Smooth muscle cell (in vitro differentiated cells): ENCODE measurements at regions not wholly inside any gene's neighbourhood (a gene's known extent, or its start where the extent isn't known, plus 50 kb on each side); places are given as distances from the start of the nearest gene placed in this dataset.

ENCODE experiments used
- DNase-seq: peaks from one replicate; lab custom pipeline; 2025; ENCODE audit not compliant: unreplicated experiment; lab: John Stamatoyannopoulos, UW
- H2AFZ ChIP-seq: fragments of 200-600 bp; sonication (generic); 2 replicates; pipeline ENCODE4 v1.6.0; 2016; ENCODE audit warnings: antibody characterized with exemption, low read depth, mild to moderate bottlenecking
- H3F3A ChIP-seq: fragments of 200-600 bp; sonication (generic); 2 replicates; pipeline ENCODE4 v1.6.0; 2017; ENCODE audit warnings: antibody characterized with exemption, low read depth
- H3K27ac ChIP-seq: fragments of 200-600 bp; sonication (generic); 2 replicates; pipeline ENCODE4 v1.5.1; 2016; ENCODE audit warnings: low read depth, mild to moderate bottlenecking
- H3K27me3 ChIP-seq: fragments of 200-600 bp; sonication (generic); 2 replicates; pipeline ENCODE4 v1.6.1; 2016; ENCODE audit warnings: low read depth, mild to moderate bottlenecking
- H3K36me3 ChIP-seq: fragments of 200-600 bp; sonication (generic); 2 replicates; pipeline ENCODE4 v1.5.1; 2016; ENCODE audit warnings: low read depth
- H3K4me1 ChIP-seq: fragments of 200-600 bp; sonication (generic); 2 replicates; pipeline ENCODE4 v1.5.1; 2016; ENCODE audit warnings: low read depth
- H3K4me2 ChIP-seq: fragments of 200-600 bp; sonication (generic); 2 replicates; pipeline ENCODE4 v1.6.0; 2016; ENCODE audit warnings: mild to moderate bottlenecking
- H3K4me3 ChIP-seq: fragments of 200-600 bp; sonication (generic); 2 replicates; pipeline ENCODE4 v1.5.1; 2016; ENCODE audit warnings: mild to moderate bottlenecking
- H3K79me2 ChIP-seq: fragments of 200-600 bp; sonication (generic); 2 replicates; pipeline ENCODE4 v1.6.0; 2016; ENCODE audit warnings: low read depth, mild to moderate bottlenecking
- H3K9ac ChIP-seq: fragments of 200-600 bp; sonication (generic); 2 replicates; pipeline ENCODE4 v1.6.0; 2016; ENCODE audit warnings: low read depth
- H3K9me3 ChIP-seq: fragments of 200-600 bp; sonication (generic); replicated peaks from 2 replicates; pipeline ENCODE4 v1.5.1; 2016; ENCODE audit warnings: low read depth
- H4K20me1 ChIP-seq: fragments of 200-600 bp; sonication (generic); 2 replicates; pipeline ENCODE4 v1.6.0; 2016; ENCODE audit warnings: low read depth
- CTCF ChIP-seq: fragments of 200-600 bp; sonication (generic); IDR thresholded peaks from 2 replicates; pipeline ENCODE4 v1.5.1; 2017; ENCODE audit warnings: borderline replicate concordance, mild to moderate bottlenecking, antibody characterized with exemption; ENCODE audit not compliant: insufficient read depth, poor library complexity, severe bottlenecking
- WGBS: methylation state at CpG from one replicate; pipeline ENCODE4 v1.1.7; 2016; ENCODE audit warnings: low lambda C conversion rate; 5-methylcytosine and 5-hydroxymethylcytosine counted together

- 96% methylated on average over 19 of the region's 19 CpGs for WGBS
- Histone ChIP-seq H3F3A (no peaks in the 10 kb centered on the region), H4K20me1 (no peaks in the 10 kb centered on the region), H3K79me2 (no peaks in the 10 kb centered on the region), H2AFZ (no peak overlapping the region), H3K4me1 (no peaks in the 10 kb centered on the region), H3K4me3 (no peak overlapping the region), H3K27me3 (peaks cover 10% of the 10 kb centered on the region), H3K9ac (no peak overlapping the region), H3K36me3 (no peaks in the 10 kb centered on the region), H3K9me3 (no peaks in the 10 kb centered on the region), H3K27ac (no peak overlapping the region), H3K4me2 (no peak overlapping the region)
- DNase-seq: no peak
- no peak for TF ChIP-seq CTCF
Observed at GRCh38 chr16:79272141-79272577, 328.4 kb downstream of the MAF start.

- Histone ChIP-seq H2AFZ (no peak overlapping the region), H3K27ac (no peak overlapping the region), H3K4me1 (no peaks in the 10 kb centered on the region), H3K9ac (no peak overlapping the region), H3K9me3 (no peaks in the 10 kb centered on the region), H3K4me2 (no peak overlapping the region), H3K79me2 (no peaks in the 10 kb centered on the region), H4K20me1 (no peaks in the 10 kb centered on the region), H3K4me3 (no peak overlapping the region), H3K36me3 (no peaks in the 10 kb centered on the region), H3K27me3 (peaks cover 4% of the 10 kb centered on the region), H3F3A (no peaks in the 10 kb centered on the region)
- 0% methylated on average over 1 of the region's 1 CpG for WGBS
- no peak for DNase-seq
- TF ChIP-seq CTCF: no peak
Observed at GRCh38 chr16:79271583-79271982, 329.0 kb downstream of the MAF start.

GRCh38 chr16:79270011-79270410, 330.5 kb downstream of the MAF start:
- Histone ChIP-seq H4K20me1 (no peaks in the 10 kb centered on the region), H3K4me1 (no peaks in the 10 kb centered on the region), H3K79me2 (no peaks in the 10 kb centered on the region), H3K9ac (no peak overlapping the region), H3K9me3 (no peaks in the 10 kb centered on the region), H3K4me2 (no peak overlapping the region), H3K4me3 (no peak overlapping the region), H3K36me3 (no peaks in the 10 kb centered on the region), H2AFZ (no peak overlapping the region), H3K27ac (no peak overlapping the region), H3K27me3 (peaks cover 3% of the 10 kb centered on the region), H3F3A (no peaks in the 10 kb centered on the region)
- WGBS: 84% methylated on average over 2 of the region's 2 CpGs
- TF ChIP-seq CTCF: no peak
- no peak for DNase-seq

- no peak overlapping the region for H3K27ac ChIP-seq
- no peak overlapping the region for H3K9ac ChIP-seq
- TF ChIP-seq CTCF: no peak
- H3K36me3 ChIP-seq: no peaks in the 10 kb centered on the region
- H3K4me1 ChIP-seq: no peaks in the 10 kb centered on the region
- H2AFZ ChIP-seq: no peak overlapping the region
- no peak overlapping the region for H3K4me2 ChIP-seq
- H3K9me3 ChIP-seq: no peaks in the 10 kb centered on the region
- H3K4me3 ChIP-seq: no peak overlapping the region
- 78% methylated on average over 8 of the region's 8 CpGs for WGBS
- DNase-seq: no peak
- no peaks in the 10 kb centered on the region for H3F3A ChIP-seq
- no peaks in the 10 kb centered on the region for H4K20me1 ChIP-seq
- no peaks in the 10 kb centered on the region for H3K79me2 ChIP-seq
- H3K27me3 ChIP-seq: peaks cover 3% of the 10 kb centered on the region
Observed at GRCh38 chr16:79269211-79269863, 331.2 kb downstream of the MAF start.
